H1 (cell line): ENCODE measurements at regions not wholly inside any gene's neighbourhood (a gene's known extent, or its start where the extent isn't known, plus 50 kb on each side); places are given as distances from the start of the nearest gene placed in this dataset.

Experiments
- JUND ChIP-seq: IDR thresholded peaks from 2 replicates; pipeline ENCODE4 v1.6.1; 2011; ENCODE audit warnings: mild to moderate bottlenecking, improper control_type of control experiment, low read length
- RNF2 ChIP-seq: fragments of 200-900, 300-1000 bp; sonication (generic); IDR thresholded peaks from 2 replicates; pipeline ENCODE4 v1.7.1; 2016; ENCODE audit warnings: borderline replicate concordance, low read depth, mild to moderate bottlenecking, antibody characterized with exemption, low read length; ENCODE audit not compliant: poor library complexity, severe bottlenecking; ENCODE audit errors: missing control alignments
- ZNF274 ChIP-seq: IDR thresholded peaks from 2 replicates; pipeline ENCODE4 v1.7.0; 2012; ENCODE audit warnings: low read length, borderline replicate concordance; ENCODE audit errors: extremely low read depth

DNA sequence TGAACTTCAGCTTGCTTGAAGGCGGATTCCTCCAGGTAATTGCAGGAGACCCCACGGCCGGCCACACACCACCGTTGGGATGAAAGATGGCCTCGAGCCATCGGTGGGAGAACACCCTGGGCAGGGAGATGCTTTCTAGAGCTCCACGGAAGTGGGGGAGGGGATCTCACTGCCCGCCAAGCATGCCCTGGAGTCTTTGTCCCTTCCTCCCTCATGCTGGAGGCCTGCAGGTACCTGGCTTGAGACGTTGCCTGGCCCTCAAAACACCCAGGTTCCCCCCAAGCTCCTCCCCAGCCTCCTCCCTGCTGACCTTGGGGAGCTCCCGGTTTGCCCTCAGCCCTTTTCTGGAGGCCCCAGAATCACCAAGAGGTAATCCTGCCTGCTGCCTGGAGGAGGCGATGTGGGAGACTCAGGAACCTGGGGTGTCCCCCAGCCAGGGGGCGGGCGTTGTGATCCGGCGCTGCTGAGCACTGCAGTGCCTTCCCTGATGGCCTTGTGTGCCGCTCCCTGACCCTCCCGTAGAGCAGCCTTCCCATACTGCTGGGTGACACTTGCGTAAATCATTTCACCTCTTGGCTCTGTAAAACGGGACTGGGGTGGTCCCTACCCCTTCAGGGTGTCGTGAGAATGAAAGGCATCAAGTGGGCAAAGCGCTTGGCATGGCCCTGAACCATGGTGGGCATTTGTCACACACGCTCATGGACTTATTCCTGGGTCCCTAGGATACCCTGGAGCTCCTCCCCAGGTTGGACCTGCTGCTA is 91.4 kb downstream of the CEBPB start (continued):
- no peak for TF ChIP-seq JUND
- TF ChIP-seq RNF2 = no peak
- no peak for TF ChIP-seq ZNF274
